T-helper 1 cell treated with Interleukin-12 subunit alpha and Interleukin-12 subunit beta and Interleukin-4 antibody, amounts not matched to agents 30 μg/mL and 1 μg/mL, for 36 hours (primary cell): ENCODE measurements at regions not wholly inside any gene's neighbourhood (a gene's known extent, or its start where the extent isn't known, plus 50 kb on each side); places are given as distances from the start of the nearest gene placed in this dataset.

ENCODE experiments used
- H3K27ac Mint-ChIP-seq: one replicate; pipeline ENCODE4 v1.8.0; 2021; ENCODE audit warnings: mild to moderate bottlenecking, mixed read lengths
- H3K27me3 Mint-ChIP-seq: one replicate; pipeline ENCODE4 v1.8.0; 2021; ENCODE audit warnings: low read depth, mixed read lengths
- H3K36me3 Mint-ChIP-seq: one replicate; pipeline ENCODE4 v1.8.0; 2021; ENCODE audit warnings: low read depth, mixed read lengths
- H3K4me1 Mint-ChIP-seq: one replicate; pipeline ENCODE4 v1.8.0; 2021; ENCODE audit warnings: low read depth, mixed read lengths
- H3K4me3 Mint-ChIP-seq: one replicate; pipeline ENCODE4 v1.8.0; 2021; ENCODE audit warnings: mild to moderate bottlenecking, moderate library complexity, mixed read lengths
- H3K9me3 Mint-ChIP-seq: one replicate; pipeline ENCODE4 v1.8.0; 2021; ENCODE audit warnings: mixed read lengths

- H3K4me1 Mint-ChIP-seq: no peaks in the 10 kb centered on the region
- peaks cover 9% of the 10 kb centered on the region for H3K9me3 Mint-ChIP-seq
- no peak overlapping the region for H3K4me3 Mint-ChIP-seq
- H3K27me3 Mint-ChIP-seq: no peaks in the 10 kb centered on the region
- no peaks in the 10 kb centered on the region for H3K36me3 Mint-ChIP-seq
- H3K27ac Mint-ChIP-seq: no peak overlapping the region
Measured at GRCh38 chr13:55219538-55219937, 1921.2 kb upstream of the PRR20A start.

DNA sequence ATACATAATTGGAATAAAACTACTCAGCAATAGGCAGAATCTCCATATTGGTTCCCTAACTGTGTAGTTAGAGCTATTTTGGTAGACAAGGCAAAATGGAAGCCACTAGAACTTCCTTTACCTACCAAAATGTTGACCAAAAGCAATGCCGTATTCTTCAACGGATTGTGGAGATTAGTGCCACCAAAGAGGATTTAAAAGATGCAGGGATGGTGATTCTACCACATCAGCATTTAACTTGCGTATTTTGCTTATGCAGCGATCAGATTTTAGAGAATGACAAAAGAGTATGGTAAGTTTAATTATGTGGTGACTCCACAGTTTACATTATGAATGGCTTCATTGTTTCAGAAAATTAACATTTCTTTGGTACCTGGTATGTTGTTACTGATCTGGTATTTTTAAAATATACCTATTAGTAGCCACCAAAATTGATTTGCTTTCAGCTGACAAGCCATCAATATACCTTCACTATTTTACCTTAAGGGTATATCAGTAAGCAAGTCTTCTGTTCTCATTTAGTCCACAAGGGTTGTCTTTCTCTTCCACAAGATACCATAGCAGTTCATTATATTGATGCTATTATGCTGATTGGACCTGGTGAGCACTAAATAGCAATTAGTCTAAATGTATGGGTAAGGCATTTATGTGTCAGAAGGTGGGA, 1910.7 kb upstream of the PRR20A start:
- Mint-ChIP-seq H3K36me3 (no peaks in the 10 kb centered on the region), H3K27me3 (no peaks in the 10 kb centered on the region), H3K4me1 (no peaks in the 10 kb centered on the region), H3K4me3 (no peak overlapping the region), H3K27ac (no peak overlapping the region), H3K9me3 (peaks cover 13% of the 10 kb centered on the region)

DNA sequence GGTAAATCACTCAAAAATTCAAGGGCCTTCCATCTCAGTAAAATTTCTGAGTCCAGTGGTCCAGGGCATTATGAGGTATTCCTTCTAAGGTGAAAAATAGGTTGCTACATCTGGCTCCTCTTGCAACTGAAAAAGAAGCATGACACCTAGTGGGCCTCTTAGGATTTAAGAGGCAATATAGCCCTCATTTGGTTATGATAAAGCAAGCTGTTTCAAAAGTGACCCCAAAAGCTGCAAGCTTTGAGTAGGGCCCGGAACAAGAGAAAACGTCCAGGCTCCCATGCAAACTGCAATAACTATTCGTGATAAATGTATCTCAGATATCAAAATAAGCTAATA, 1910.2 kb upstream of the PRR20A start:
- Mint-ChIP-seq H3K4me1 (no peaks in the 10 kb centered on the region), H3K27ac (no peak overlapping the region), H3K4me3 (no peak overlapping the region), H3K9me3 (peaks cover 13% of the 10 kb centered on the region), H3K36me3 (no peaks in the 10 kb centered on the region), H3K27me3 (no peaks in the 10 kb centered on the region)

DNA sequence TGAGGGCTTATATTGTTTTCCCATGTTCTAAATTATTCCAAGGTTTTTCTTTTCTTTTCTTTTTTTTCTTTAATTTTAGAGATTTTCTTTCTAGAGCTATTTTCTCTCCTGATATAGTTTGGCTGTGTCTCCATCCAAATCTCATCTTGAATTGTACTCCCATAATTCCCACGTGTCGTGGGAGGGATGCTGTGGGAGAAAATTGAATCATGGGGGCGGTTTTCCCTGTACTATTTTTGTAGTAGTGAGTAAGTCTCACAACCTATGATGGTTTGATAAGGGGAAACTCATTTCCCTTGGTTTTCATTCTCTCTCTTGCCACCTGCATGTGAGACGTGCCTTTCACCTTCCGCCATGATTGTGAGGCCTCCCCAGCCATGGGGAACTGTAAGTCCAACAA, 1906.4 kb upstream of the PRR20A start:
- no peaks in the 10 kb centered on the region for H3K36me3 Mint-ChIP-seq
- no peak overlapping the region for H3K27ac Mint-ChIP-seq
- H3K4me1 Mint-ChIP-seq: no peaks in the 10 kb centered on the region
- H3K4me3 Mint-ChIP-seq: no peak overlapping the region
- H3K9me3 Mint-ChIP-seq: peaks cover 20% of the 10 kb centered on the region
- no peaks in the 10 kb centered on the region for H3K27me3 Mint-ChIP-seq

DNA sequence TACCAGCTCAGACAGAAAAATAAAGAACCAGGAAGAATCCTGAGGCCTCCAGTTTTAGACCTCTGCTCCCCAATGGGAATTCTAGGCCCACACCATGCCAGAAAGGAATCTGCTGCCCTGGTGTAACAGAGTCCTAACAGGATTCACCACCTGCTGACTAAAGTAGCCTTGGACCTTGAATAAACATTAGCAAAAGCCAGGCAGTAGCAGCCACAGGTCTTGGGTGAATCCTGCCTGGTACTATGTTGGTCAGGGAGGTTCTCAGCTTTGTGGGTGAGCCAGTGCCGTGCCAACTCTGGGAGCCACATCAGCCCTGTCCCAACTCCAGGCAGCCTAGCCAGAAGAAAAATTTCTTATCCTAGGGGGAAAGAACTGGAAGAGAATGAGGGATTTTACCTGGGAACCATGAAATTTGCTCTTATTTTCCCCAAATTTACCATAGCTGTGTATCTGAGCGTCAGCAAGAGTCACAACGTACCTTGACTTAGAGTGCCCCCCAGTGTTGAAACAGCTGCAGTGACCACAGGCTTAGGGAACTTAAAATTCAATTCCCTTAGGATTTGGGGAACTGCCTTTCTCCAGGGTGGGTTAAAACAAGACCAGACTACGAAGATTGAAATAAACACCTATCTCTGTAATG, 1895.6 kb upstream of the PRR20A start:
- Mint-ChIP-seq H3K36me3 (no peaks in the 10 kb centered on the region), H3K27ac (no peak overlapping the region), H3K4me1 (no peaks in the 10 kb centered on the region), H3K27me3 (no peaks in the 10 kb centered on the region), H3K9me3 (peaks cover 39% of the 10 kb centered on the region), H3K4me3 (no peak overlapping the region)

DNA sequence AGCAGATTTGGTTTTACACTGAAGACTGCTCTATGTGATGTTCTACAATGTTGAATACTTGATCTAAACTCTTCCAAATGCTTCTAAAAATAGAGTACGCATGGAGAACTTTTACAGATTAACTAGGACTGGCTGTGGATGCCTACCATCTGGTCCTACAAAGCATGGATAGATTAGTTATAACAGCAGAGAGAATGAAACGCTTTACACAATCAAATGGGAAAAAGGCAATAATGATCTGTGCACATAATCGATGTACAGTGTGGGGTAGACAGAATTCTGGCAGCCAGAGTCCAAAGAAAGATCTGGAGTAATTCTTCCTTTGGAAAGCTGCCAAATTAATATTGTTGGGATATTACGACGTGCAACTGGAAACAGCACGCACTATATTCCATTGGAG, 1885.5 kb upstream of the PRR20A start:
- Mint-ChIP-seq H3K27ac (no peak overlapping the region), H3K4me3 (no peak overlapping the region), H3K36me3 (no peaks in the 10 kb centered on the region), H3K27me3 (no peaks in the 10 kb centered on the region), H3K9me3 (peaks cover 51% of the 10 kb centered on the region), H3K4me1 (no peaks in the 10 kb centered on the region)

GRCh38 chr13:55263045-55263444, 1877.7 kb upstream of the PRR20A start:
- peaks cover 19% of the 10 kb centered on the region for H3K9me3 Mint-ChIP-seq
- no peaks in the 10 kb centered on the region for H3K36me3 Mint-ChIP-seq
- no peaks in the 10 kb centered on the region for H3K27me3 Mint-ChIP-seq
- H3K4me1 Mint-ChIP-seq: no peaks in the 10 kb centered on the region
- H3K4me3 Mint-ChIP-seq: no peak overlapping the region
- H3K27ac Mint-ChIP-seq: no peak overlapping the region

DNA sequence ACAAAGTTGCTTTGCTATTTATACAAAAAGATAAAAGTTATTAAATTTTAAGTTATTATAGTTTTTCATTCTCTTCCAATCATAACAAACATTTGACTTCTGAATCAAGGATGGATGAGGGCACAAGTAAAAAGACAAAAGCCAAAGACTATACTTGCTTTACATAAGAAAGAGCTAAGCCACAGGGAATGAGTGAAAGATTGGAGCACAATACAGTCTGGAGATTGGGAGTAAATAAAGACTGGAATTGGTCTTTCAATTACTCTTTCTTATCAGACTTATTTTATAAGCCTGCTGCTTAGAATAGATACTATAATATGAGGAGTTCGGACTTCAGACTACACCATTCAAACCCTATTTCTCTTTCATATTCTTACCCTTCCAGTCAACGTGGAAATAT, 1874.1 kb upstream of the PRR20A start:
- H3K27ac Mint-ChIP-seq: no peak overlapping the region
- H3K4me3 Mint-ChIP-seq: no peak overlapping the region
- no peaks in the 10 kb centered on the region for H3K4me1 Mint-ChIP-seq
- H3K9me3 Mint-ChIP-seq: peaks cover 11% of the 10 kb centered on the region
- H3K36me3 Mint-ChIP-seq: no peaks in the 10 kb centered on the region
- H3K27me3 Mint-ChIP-seq: no peaks in the 10 kb centered on the region

- H3K4me1 Mint-ChIP-seq: no peaks in the 10 kb centered on the region
- no peak overlapping the region for H3K27ac Mint-ChIP-seq
- no peaks in the 10 kb centered on the region for H3K27me3 Mint-ChIP-seq
- no peak overlapping the region for H3K4me3 Mint-ChIP-seq
- no peaks in the 10 kb centered on the region for H3K36me3 Mint-ChIP-seq
- H3K9me3 Mint-ChIP-seq: peaks cover 34% of the 10 kb centered on the region
Measured at GRCh38 chr13:55298201-55298600, 1842.5 kb upstream of the PRR20A start.

DNA sequence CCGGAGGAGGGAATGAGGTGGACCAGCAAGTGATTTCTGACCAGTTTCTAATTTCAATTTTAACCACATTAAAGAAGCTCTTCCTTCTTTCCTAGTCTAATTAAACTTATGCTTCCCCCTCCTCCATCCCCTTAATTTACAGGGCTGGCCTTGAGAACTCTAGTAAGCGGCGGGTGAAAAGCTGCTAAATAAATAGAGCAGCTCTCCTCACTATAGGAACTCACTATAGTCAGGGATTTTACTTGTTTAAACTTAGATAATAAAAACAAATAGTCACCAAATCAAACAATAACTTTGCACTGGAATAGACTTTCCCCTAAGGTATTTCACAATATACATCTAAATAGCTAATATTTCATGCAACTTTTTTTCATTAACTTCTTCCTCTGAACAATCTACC, 1838.2 kb upstream of the PRR20A start:
- Mint-ChIP-seq H3K9me3 (peaks cover 22% of the 10 kb centered on the region), H3K36me3 (no peaks in the 10 kb centered on the region), H3K27ac (no peak overlapping the region), H3K4me3 (no peak overlapping the region), H3K4me1 (no peaks in the 10 kb centered on the region), H3K27me3 (no peaks in the 10 kb centered on the region)

DNA sequence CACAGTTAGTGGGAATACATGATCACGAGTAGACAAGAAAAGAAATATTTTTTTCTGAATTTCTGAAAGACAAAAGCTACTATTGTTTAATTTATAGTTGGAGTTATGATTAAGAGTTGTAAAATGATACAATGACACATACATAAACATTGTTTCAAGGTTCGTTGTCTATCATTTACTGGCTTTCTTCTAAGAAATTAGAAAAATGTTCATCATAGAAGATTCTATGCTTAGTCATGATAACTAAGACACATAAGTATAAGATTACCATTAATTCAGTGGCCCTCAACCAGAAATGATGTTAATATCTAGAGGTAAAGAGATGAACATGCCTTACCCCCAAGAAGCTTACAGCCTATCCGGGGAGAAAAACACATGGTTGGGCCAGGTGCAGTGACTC, 1832.8 kb upstream of the PRR20A start:
- Mint-ChIP-seq H3K4me3 (no peak overlapping the region), H3K4me1 (no peaks in the 10 kb centered on the region), H3K27ac (no peak overlapping the region), H3K9me3 (peaks cover 9% of the 10 kb centered on the region), H3K27me3 (no peaks in the 10 kb centered on the region), H3K36me3 (no peaks in the 10 kb centered on the region)

- Mint-ChIP-seq H3K9me3 (peaks cover 26% of the 10 kb centered on the region), H3K4me1 (no peaks in the 10 kb centered on the region), H3K4me3 (no peak overlapping the region), H3K27ac (no peak overlapping the region), H3K36me3 (no peaks in the 10 kb centered on the region), H3K27me3 (no peaks in the 10 kb centered on the region)
Measured at GRCh38 chr13:55341891-55342290, 1798.8 kb upstream of the PRR20A start.

DNA sequence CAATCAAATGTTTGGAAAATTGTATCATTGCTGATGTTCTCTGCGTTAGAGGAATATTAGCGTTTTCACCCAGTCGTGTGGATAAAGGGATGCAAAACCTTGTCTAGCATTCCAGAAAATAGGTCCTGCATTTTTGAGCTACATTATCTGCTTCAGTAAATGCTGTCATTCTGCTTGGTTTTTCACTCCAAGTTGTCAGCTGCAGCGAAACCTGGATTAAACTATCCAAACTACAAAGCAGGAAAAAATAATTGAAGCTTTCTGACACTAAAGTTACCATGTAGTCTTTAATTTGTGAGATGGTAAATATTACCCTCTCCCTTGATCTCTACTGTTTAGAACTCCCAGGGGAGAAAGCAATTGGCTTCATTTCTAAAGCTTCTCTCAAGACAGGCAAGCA, 1795.5 kb upstream of the PRR20A start:
- no peak overlapping the region for H3K27ac Mint-ChIP-seq
- H3K27me3 Mint-ChIP-seq: no peaks in the 10 kb centered on the region
- peaks cover 41% of the 10 kb centered on the region for H3K9me3 Mint-ChIP-seq
- no peaks in the 10 kb centered on the region for H3K4me1 Mint-ChIP-seq
- H3K4me3 Mint-ChIP-seq: no peak overlapping the region
- H3K36me3 Mint-ChIP-seq: no peaks in the 10 kb centered on the region

DNA sequence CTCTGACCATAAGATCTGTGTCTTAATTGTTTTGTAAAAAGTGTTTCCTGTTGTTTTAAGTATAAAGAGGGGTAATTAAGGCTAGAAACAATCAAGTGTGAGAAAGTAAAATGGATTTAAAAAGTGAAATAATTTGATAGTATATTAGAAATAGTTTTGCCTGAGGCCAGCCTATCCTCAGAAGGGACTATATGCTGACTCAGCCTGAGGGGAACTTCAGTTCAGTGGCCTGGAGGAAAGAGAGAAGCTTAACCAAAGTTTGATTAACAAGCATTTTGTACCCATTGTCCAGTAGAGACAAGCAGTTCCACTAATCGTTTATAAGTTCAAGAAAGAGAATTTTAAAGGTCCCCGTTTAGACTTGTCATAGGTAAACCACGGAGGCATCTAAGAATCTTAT, 1793.2 kb upstream of the PRR20A start:
- Mint-ChIP-seq H3K36me3 (no peaks in the 10 kb centered on the region), H3K4me1 (no peaks in the 10 kb centered on the region), H3K9me3 (peaks cover 30% of the 10 kb centered on the region), H3K27ac (no peak overlapping the region), H3K27me3 (no peaks in the 10 kb centered on the region), H3K4me3 (no peak overlapping the region)

DNA sequence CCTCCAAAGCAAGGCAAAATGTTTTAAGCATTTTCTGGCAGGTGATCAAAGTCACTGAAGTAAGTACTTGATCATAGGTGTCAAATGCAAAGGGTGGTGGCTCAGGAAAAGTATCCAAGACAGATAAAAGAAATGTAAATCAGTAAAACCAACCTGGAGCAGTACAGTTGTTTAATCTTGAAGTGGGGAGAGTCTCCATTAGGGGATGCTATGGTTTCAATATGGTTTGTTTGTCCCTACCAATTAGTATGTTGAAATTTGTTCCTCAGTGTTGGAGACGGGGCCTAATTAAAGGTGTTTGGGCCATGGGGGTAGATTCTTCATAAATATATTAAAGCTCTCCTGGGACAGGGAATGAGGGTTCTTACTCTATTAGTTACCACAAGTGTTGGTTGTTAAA, 1781.7 kb upstream of the PRR20A start:
- H3K27ac Mint-ChIP-seq: no peak overlapping the region
- no peak overlapping the region for H3K4me3 Mint-ChIP-seq
- H3K4me1 Mint-ChIP-seq: no peaks in the 10 kb centered on the region

GRCh38 chr13:55361141-55361540, 1779.6 kb upstream of the PRR20A start:
- no peaks in the 10 kb centered on the region for H3K4me1 Mint-ChIP-seq
- H3K9me3 Mint-ChIP-seq: peaks cover 15% of the 10 kb centered on the region

More for the DNA sequence above, 1781.7 kb upstream of the PRR20A start:
- Mint-ChIP-seq H3K27me3 (no peaks in the 10 kb centered on the region), H3K36me3 (no peaks in the 10 kb centered on the region), H3K9me3 (peaks cover 15% of the 10 kb centered on the region)

More at GRCh38 chr13:55361141-55361540, 1779.6 kb upstream of the PRR20A start:
- Mint-ChIP-seq H3K27ac (no peak overlapping the region), H3K27me3 (no peaks in the 10 kb centered on the region), H3K36me3 (no peaks in the 10 kb centered on the region), H3K4me3 (no peak overlapping the region)
